HEK293T (cell line): ENCODE measurements at regions not wholly inside any gene's neighbourhood (a gene's known extent, or its start where the extent isn't known, plus 50 kb on each side); places are given as distances from the start of the nearest gene placed in this dataset.
"Not testable (repeated sequence)": the region's sequence is repeated elsewhere in the genome, so short reads cannot be mapped to it uniquely, and the experiment has no call there.

Experiments
- CTCF ChIA-PET: fragments of 350-600 bp; formaldehyde crosslinking; extraction: SDS; loops from one replicate; lab custom pipeline; 2021; ENCODE audit warnings: antibody characterized with exemption, inconsistent platforms; lab: Yijun Ruan, JAX
- POLR2A ChIA-PET: fragments of 350-600 bp; formaldehyde crosslinking; extraction: SDS; loops from one replicate; lab custom pipeline; 2020; ENCODE audit warnings: antibody characterized with exemption, inconsistent platforms; lab: Yijun Ruan, JAX
- DNase-seq: peaks from one replicate; pipeline ENCODE4 v3.0.0; 2012; ENCODE audit warnings: mixed read lengths; ENCODE audit errors: extremely low spot score
- ARNT ChIP-seq: fragments of 450-650 bp; IDR thresholded peaks from 2 replicates; pipeline ENCODE4 v1.6.1; 2017; ENCODE audit warnings: mild to moderate bottlenecking
- BHLHE40 ChIP-seq: fragments of 450-650 bp; IDR thresholded peaks from 2 replicates; pipeline ENCODE4 v1.6.1; 2016; ENCODE audit warnings: mild to moderate bottlenecking, moderate library complexity, borderline replicate concordance
- CTBP1 ChIP-seq: fragments of 450-650 bp; IDR thresholded peaks from 2 replicates; pipeline ENCODE4 v1.6.1; 2016; ENCODE audit warnings: borderline replicate concordance
- ELF4 ChIP-seq: fragments of 450-650 bp; IDR thresholded peaks from 2 replicates; pipeline ENCODE4 v1.6.1; 2017; ENCODE audit warnings: antibody characterized with exemption
- FOXA1 ChIP-seq: fragments of 450-650 bp; IDR thresholded peaks from 2 replicates; pipeline ENCODE4 v1.6.1; 2016; ENCODE audit warnings: mild to moderate bottlenecking
- FOXK2 ChIP-seq: fragments of 450-650 bp; IDR thresholded peaks from 2 replicates; pipeline ENCODE4 v1.6.1; 2016; ENCODE audit warnings: mild to moderate bottlenecking
- FOXM1 ChIP-seq: fragments of 450-650 bp; IDR thresholded peaks from 2 replicates; pipeline ENCODE4 v1.6.1; 2017; ENCODE audit warnings: mild to moderate bottlenecking, borderline replicate concordance
- HDGF ChIP-seq: fragments of 450-650 bp; IDR thresholded peaks from 2 replicates; pipeline ENCODE4 v1.6.1; 2017; ENCODE audit warnings: antibody characterized with exemption, borderline replicate concordance
- L3MBTL2 ChIP-seq: fragments of 450-650 bp; conservative IDR thresholded peaks from 2 replicates; pipeline ENCODE4 v1.6.1; 2016; ENCODE audit warnings: mild to moderate bottlenecking
- LEF1 ChIP-seq: fragments of 450-650 bp; IDR thresholded peaks from 2 replicates; pipeline ENCODE4 v1.6.1; 2017; ENCODE audit warnings: mild to moderate bottlenecking, borderline replicate concordance
- NFRKB ChIP-seq: fragments of 450-650 bp; IDR thresholded peaks from 2 replicates; pipeline ENCODE4 v1.6.1; 2016; ENCODE audit warnings: mild to moderate bottlenecking, moderate library complexity
- PKNOX1 ChIP-seq: fragments of 450-650 bp; IDR thresholded peaks from 2 replicates; pipeline ENCODE4 v1.6.1; 2016
- SP1 ChIP-seq: fragments of 450-650 bp; IDR thresholded peaks from 2 replicates; pipeline ENCODE4 v1.6.1; 2017
- SUZ12 ChIP-seq: fragments of 450-650 bp; IDR thresholded peaks from 2 replicates; pipeline ENCODE4 v1.6.1; 2016; ENCODE audit warnings: mild to moderate bottlenecking
- TARDBP ChIP-seq: fragments of 450-650 bp; IDR thresholded peaks from 2 replicates; pipeline ENCODE4 v1.6.1; 2016
- ZNF384 ChIP-seq: fragments of 450-650 bp; IDR thresholded peaks from 2 replicates; pipeline ENCODE4 v1.6.1; 2016

GRCh38 chr3:72618739-72619138, 229.5 kb downstream of the SHQ1 start:
- no peak for DNase-seq
- ChIA-PET CTCF (no interaction called here), POLR2A (no interaction called here)
- TF ChIP-seq LEF1, result no peak
- TF ChIP-seq L3MBTL2, result no peak
- TF ChIP-seq ELF4, result no peak
- TF ChIP-seq FOXK2, result no peak
- no peak for TF ChIP-seq SP1
- TF ChIP-seq TARDBP, result no peak
- TF ChIP-seq SUZ12, result no peak
- TF ChIP-seq PKNOX1, result no peak
- TF ChIP-seq NFRKB, result no peak

- no peak for DNase-seq
- POLR2A ChIA-PET, result no interaction called here
- TF ChIP-seq HDGF (no peak), TARDBP (no peak), FOXA1 (no peak), ARNT (no peak), FOXM1 (no peak), PKNOX1 (no peak)
- CTCF ChIA-PET, result no interaction called here
Measured at GRCh38 chr3:72617424-72618024, 230.7 kb downstream of the SHQ1 start.

- TF ChIP-seq L3MBTL2 (no peak), LEF1 (no peak), SP1 (no peak), ZNF384 (no peak)
- DNase-seq, result no peak
- CTCF ChIA-PET, result no interaction called here
- POLR2A ChIA-PET, result no interaction called here
Measured at GRCh38 chr3:72615776-72616175, 232.5 kb downstream of the SHQ1 start.

- TF ChIP-seq TARDBP (no peak), NFRKB (no peak), LEF1 (no peak), HDGF (no peak), BHLHE40 (no peak), SP1 (no peak), FOXA1 (no peak), ZNF384 (no peak), ARNT (no peak), L3MBTL2 (no peak), ELF4 (no peak), FOXK2 (no peak)
- DNase-seq, result no peak
- ChIA-PET POLR2A (no interaction called here), CTCF (interaction anchor here (0.5 kb wide), 1 partner anchor 121 kb away, joined by 5 read pairs; no protein-coding TSS in a partner anchor)
Measured at GRCh38 chr3:72615182-72615581, 233.1 kb downstream of the SHQ1 start.

- ChIA-PET CTCF (interaction anchor here (0.5 kb wide), 1 partner anchor 121 kb away, joined by 5 read pairs; no protein-coding TSS in a partner anchor), POLR2A (no interaction called here)
- no peak for DNase-seq
- no peak for TF ChIP-seq LEF1
- no peak for TF ChIP-seq TARDBP
- TF ChIP-seq L3MBTL2, result no peak
- TF ChIP-seq ELF4, result no peak
- no peak for TF ChIP-seq BHLHE40
- no peak for TF ChIP-seq ZNF384
- no peak for TF ChIP-seq SP1
- TF ChIP-seq CTBP1, result no peak
- TF ChIP-seq FOXK2, result no peak
- no peak for TF ChIP-seq NFRKB
- TF ChIP-seq HDGF, result no peak
- no peak for TF ChIP-seq PKNOX1
- TF ChIP-seq SUZ12, result no peak
- no peak for TF ChIP-seq ARNT
Measured at GRCh38 chr3:72614394-72615074, 233.7 kb downstream of the SHQ1 start.

- no peak for TF ChIP-seq LEF1
- TF ChIP-seq FOXM1, result no peak
- TF ChIP-seq HDGF, result no peak
- no peak for TF ChIP-seq FOXK2
- TF ChIP-seq ELF4, result no peak
- no peak for TF ChIP-seq ZNF384
- TF ChIP-seq PKNOX1, result no peak
- TF ChIP-seq FOXA1, result no peak
- TF ChIP-seq ARNT, result no peak
- TF ChIP-seq L3MBTL2, result no peak
- no peak for TF ChIP-seq SP1
- TF ChIP-seq NFRKB, result no peak
- no peak for TF ChIP-seq CTBP1
- no peak for TF ChIP-seq TARDBP
- no peak for TF ChIP-seq SUZ12
- TF ChIP-seq BHLHE40, result no peak
- no peak for DNase-seq
- ChIA-PET POLR2A (no interaction called here), CTCF (no interaction called here)
Measured at GRCh38 chr3:72613871-72614270, 234.4 kb downstream of the SHQ1 start.

- DNase-seq, POLR2A ChIA-PET, CTCF ChIA-PET: not testable (repeated sequence)
Measured at GRCh38 chr3:72609114-72609513, 239.1 kb downstream of the SHQ1 start.
